ENCODE measurements at regions not wholly inside any gene's neighbourhood (a gene's known extent, or its start where the extent isn't known, plus 50 kb on each side); places are given as distances from the start of the nearest gene placed in this dataset.
"Not testable (repeated sequence)": the region's sequence is repeated elsewhere in the genome, so short reads cannot be mapped to it uniquely, and the experiment has no call there.

- DNase-seq = not testable (repeated sequence)
Measured at GRCh38 chr5:119299242-119299614, 56.6 kb upstream of the TNFAIP8 start.

- DNase-seq = peak; percentile 91
Measured at GRCh38 chr5:119299615-119300310, 56.1 kb upstream of the TNFAIP8 start.

GRCh38 chr5:119300311-119300670 is 55.5 kb upstream of the TNFAIP8 start:
- no peak for DNase-seq

GRCh38 chr5:119301210-119301609 is 54.6 kb upstream of the TNFAIP8 start:
- DNase-seq = no peak

- DNase-seq = no peak
Measured at GRCh38 chr5:119301906-119302305, 53.9 kb upstream of the TNFAIP8 start.

- DNase-seq = no peak
Measured at GRCh38 chr5:119302449-119302848, 53.4 kb upstream of the TNFAIP8 start.

- no peak for DNase-seq
Measured at GRCh38 chr5:119302916-119303897, 52.6 kb upstream of the TNFAIP8 start.

GRCh38 chr5:119304439-119305211 is 51.2 kb upstream of the TNFAIP8 start:
- no peak for DNase-seq

Measured in activated CD8-positive, alpha-beta memory T cell treated with anti-CD3 and anti-CD28 coated beads, Interleukin-2, amount 50 U/mL, for 4 hours (primary cell).